H1 (cell line): ENCODE measurements at regions not wholly inside any gene's neighbourhood (a gene's known extent, or its start where the extent isn't known, plus 50 kb on each side); places are given as distances from the start of the nearest gene placed in this dataset.

Experiments used
- CTCF ChIA-PET: fragments of 300-600 bp; sonication (Branson Sonifier 250); formaldehyde crosslinking; loops from one replicate; lab custom pipeline; 2021; ENCODE audit not compliant: partially characterized antibody; lab: Charles Lee
- POLR2A ChIA-PET: fragments of 300-600 bp; sonication (Branson Sonifier 250); formaldehyde crosslinking; loops from one replicate; lab custom pipeline; 2021; ENCODE audit warnings: inconsistent platforms; ENCODE audit not compliant: partially characterized antibody; lab: Charles Lee
- DNase-seq, 2 experiments: peaks; one replicate each; pipeline versions ENCODE4 v3.0.0 to v3.0.0-alpha.2; 2010 to 2022; ENCODE audit warnings: low spot score in 2 of 2, low read depth in 1 of 2, mixed read lengths in 1 of 2
- FAIRE-seq: peaks from 2 replicates; lab custom pipeline; 2011; peaks lifted over from hg19 to GRCh38; lab: Jason Lieb, UNC
- H2AFZ ChIP-seq: 2 replicates; pipeline ENCODE4 v1.8.1; 2012; ENCODE audit warnings: low read length, inconsistent platforms
- H2AK5ac ChIP-seq: 2 replicates; pipeline ENCODE4 v1.6.1; 2013; ENCODE audit warnings: low read depth, low read length
- H2BK120ac ChIP-seq: replicated peaks from 2 replicates; pipeline ENCODE3; 2013; ENCODE audit warnings: low read depth, low read length, inconsistent platforms
- H2BK12ac ChIP-seq: 2 replicates; pipeline ENCODE4 v1.6.1; 2013; ENCODE audit warnings: low read depth, low read length
- H2BK15ac ChIP-seq: 2 replicates; pipeline ENCODE4 v1.6.1; 2013; ENCODE audit warnings: low read length
- H2BK20ac ChIP-seq: 2 replicates; pipeline ENCODE4 v1.6.1; 2013; ENCODE audit warnings: low read length
- H2BK5ac ChIP-seq: 2 replicates; pipeline ENCODE4 v1.6.1; 2013; ENCODE audit warnings: low read depth, low read length
- H3K14ac ChIP-seq: 2 replicates; pipeline ENCODE4 v1.6.1; 2013; ENCODE audit warnings: inconsistent platforms; ENCODE audit not compliant: insufficient read length
- H3K18ac ChIP-seq: 2 replicates; pipeline ENCODE4 v1.6.1; 2013; ENCODE audit warnings: low read length; ENCODE audit errors: extremely low read depth
- H3K23ac ChIP-seq: 2 replicates; pipeline ENCODE4 v1.6.1; 2013; ENCODE audit warnings: inconsistent platforms; ENCODE audit not compliant: insufficient read length
- H3K23me2 ChIP-seq: 2 replicates; pipeline ENCODE4 v1.6.1; 2013; ENCODE audit warnings: low read depth, low read length
- H3K27ac ChIP-seq: 2 replicates; pipeline ENCODE4 v1.6.1; 2011; ENCODE audit warnings: low read depth, low read length, inconsistent platforms
- H3K27me3 ChIP-seq, 4 experiments: replicated peaks in 1 of 4; 1 replicate in 1 of 4; 2 replicates in 3 of 4; pipeline versions ENCODE4 v1.6.1 to v1.8.1; 2011 to 2013; ENCODE audit warnings: low read length in 3 of 4, mild to moderate bottlenecking in 3 of 4, inconsistent platforms in 2 of 4, mixed read lengths in 2 of 4, moderate library complexity in 1 of 4; ENCODE audit not compliant: control insufficient read depth in 3 of 4, insufficient read depth in 3 of 4; ENCODE audit errors: extremely low read depth in 1 of 4
- H3K36me3 ChIP-seq, 4 experiments: 2 replicates each; pipeline versions ENCODE4 v1.6.1 to v1.8.1; 2011 to 2013; ENCODE audit warnings: mild to moderate bottlenecking in 4 of 4, low read length in 3 of 4, moderate library complexity in 2 of 4, control low read depth in 1 of 4, inconsistent platforms in 1 of 4; ENCODE audit not compliant: insufficient read depth in 4 of 4, control insufficient read depth in 2 of 4
- H3K4ac ChIP-seq: replicated peaks from 2 replicates; pipeline ENCODE3; 2013; ENCODE audit warnings: low read length, low read depth, mixed read lengths, inconsistent platforms; ENCODE audit not compliant: insufficient read length
- H3K4me1 ChIP-seq, 4 experiments: replicated peaks in 1 of 4; 1 replicate in 1 of 4; 2 replicates in 3 of 4; pipeline versions ENCODE4 v1.6.1 to v1.8.1; 2011 to 2013; ENCODE audit warnings: low read length in 3 of 4, inconsistent platforms in 2 of 4, mixed read lengths in 1 of 4; ENCODE audit not compliant: insufficient read depth in 4 of 4, control insufficient read depth in 3 of 4
- H3K4me2 ChIP-seq, 2 experiments: 2 replicates each; pipeline versions ENCODE4 v1.6.1 to v1.8.1; 2011 to 2013; ENCODE audit warnings: low read depth in 2 of 2, low read length in 2 of 2, control low read depth in 1 of 2, inconsistent platforms in 1 of 2, mild to moderate bottlenecking in 1 of 2; ENCODE audit not compliant: insufficient read depth in 1 of 2
- H3K4me3 ChIP-seq, 4 experiments: fragments of 200-600, 300-600 bp in 1 of 4; sonication (generic), shearing (Covaris generic), sonication (Bioruptor Twin) in 1 of 4; 2 replicates each; pipeline versions ENCODE4 v1.5.1 to v1.8.1; 2011 to 2016; ENCODE audit warnings: low read length in 4 of 4, low read depth in 3 of 4, control low read depth in 2 of 4, inconsistent platforms in 2 of 4, mild to moderate bottlenecking in 2 of 4, mixed read lengths in 1 of 4, moderate library complexity in 1 of 4; ENCODE audit not compliant: insufficient read depth in 2 of 4; ENCODE audit errors: extremely low read depth in 1 of 4
- H3K56ac ChIP-seq: replicated peaks from 2 replicates; pipeline ENCODE3; 2013; ENCODE audit warnings: low read depth, mild to moderate bottlenecking, mixed read lengths, low read length, inconsistent platforms; ENCODE audit not compliant: insufficient read length
- H3K79me1 ChIP-seq: 2 replicates; pipeline ENCODE4 v1.6.1; 2013; ENCODE audit warnings: low read depth, low read length, control low read depth
- H3K79me2 ChIP-seq, 2 experiments: 2 replicates each; pipeline versions ENCODE4 v1.6.1 to v1.8.1; 2012 to 2013; ENCODE audit warnings: low read length in 2 of 2, mild to moderate bottlenecking in 2 of 2, inconsistent platforms in 1 of 2; ENCODE audit not compliant: insufficient read depth in 2 of 2, control insufficient read depth in 1 of 2
- H3K9ac ChIP-seq, 4 experiments: replicated peaks in 1 of 4; 1 replicate in 1 of 4; 2 replicates in 3 of 4; pipeline versions ENCODE4 v1.6.1 to v1.8.1; 2011 to 2013; ENCODE audit warnings: low read depth in 3 of 4, low read length in 3 of 4, control low read depth in 2 of 4, mild to moderate bottlenecking in 2 of 4, moderate library complexity in 2 of 4, inconsistent platforms in 1 of 4; ENCODE audit errors: extremely low read depth in 1 of 4
- H3K9me3 ChIP-seq, 2 experiments: 2 replicates each; pipeline versions ENCODE4 v1.6.1 to v1.8.1; 2012 to 2013; ENCODE audit warnings: mild to moderate bottlenecking in 2 of 2, moderate library complexity in 2 of 2, control low read depth in 1 of 2, inconsistent platforms in 1 of 2, low read depth in 1 of 2, low read length in 1 of 2, mixed read lengths in 1 of 2; ENCODE audit not compliant: insufficient read depth in 2 of 2
- H4K20me1 ChIP-seq, 2 experiments: replicated peaks in 1 of 2; 2 replicates each; pipeline versions ENCODE3 to v1.8.1; 2011 to 2013; ENCODE audit warnings: inconsistent platforms in 2 of 2, low read length in 2 of 2, mild to moderate bottlenecking in 1 of 2; ENCODE audit not compliant: insufficient read depth in 2 of 2, control insufficient read depth in 1 of 2
- H4K5ac ChIP-seq: 2 replicates; pipeline ENCODE4 v1.6.1; 2013; ENCODE audit warnings: low read length, low read depth, mixed read lengths, inconsistent platforms; ENCODE audit not compliant: insufficient read length
- H4K8ac ChIP-seq: 2 replicates; pipeline ENCODE4 v1.8.0; 2013; ENCODE audit warnings: mild to moderate bottlenecking, moderate library complexity, low read length, inconsistent platforms; ENCODE audit not compliant: insufficient read depth; ENCODE audit errors: extremely low read depth
- H4K91ac ChIP-seq: replicated peaks from 2 replicates; pipeline ENCODE3; 2013; ENCODE audit warnings: low read length, mixed read lengths, inconsistent platforms; ENCODE audit not compliant: insufficient read length
- ATF2 ChIP-seq: IDR thresholded peaks from 2 replicates; pipeline ENCODE4 v1.6.1; 2012; ENCODE audit warnings: low read length, inconsistent platforms
- BRCA1 ChIP-seq: IDR thresholded peaks from 2 replicates; pipeline ENCODE4 v1.6.1; 2012; ENCODE audit warnings: low read depth, low read length, improper control_type of control experiment
- CHD2 ChIP-seq: IDR thresholded peaks from 2 replicates; pipeline ENCODE4 v1.6.1; 2012; ENCODE audit warnings: low read length, improper control_type of control experiment
- EGR1 ChIP-seq: IDR thresholded peaks from 2 replicates; pipeline ENCODE4 v1.6.1; 2011; ENCODE audit warnings: low read depth, low read length, borderline replicate concordance
- POLR2A ChIP-seq, 2 experiments: IDR thresholded peaks; 1 replicate in 1 of 2; 2 replicates in 1 of 2; pipeline ENCODE4 v1.6.1; 2011; ENCODE audit warnings: low read depth in 2 of 2, low read length in 2 of 2, mild to moderate bottlenecking in 2 of 2; ENCODE audit errors: control extremely low read depth in 1 of 2
- SAP30 ChIP-seq: fragments of 300-600 bp; sonication (generic); IDR thresholded peaks from 2 replicates; pipeline ENCODE4 v1.7.1; 2012; ENCODE audit warnings: low read length, moderate library complexity, mild to moderate bottlenecking, inconsistent platforms; ENCODE audit not compliant: insufficient read depth, insufficient replicate concordance
- TBP ChIP-seq: IDR thresholded peaks from 2 replicates; pipeline ENCODE4 v1.6.1; 2011; ENCODE audit warnings: low read depth, low read length, improper control_type of control experiment
- TEAD4 ChIP-seq: IDR thresholded peaks from 2 replicates; pipeline ENCODE4 v1.6.1; 2012; ENCODE audit warnings: low read depth, low read length, inconsistent platforms, mixed read lengths
- WGBS, 2 experiments: shearing (Covaris generic) in 1 of 2; methylation state at CpG; one replicate each; pipeline versions ENCODE4 v1.1.6 to v1.1.7; 2013 to 2015; ENCODE audit warnings: low lambda C conversion rate in 2 of 2, mixed read lengths in 2 of 2, inconsistent platforms in 1 of 2, low coverage in 1 of 2, missing lambda C conversion rate in 1 of 2; ENCODE audit not compliant: insufficient replicate concordance in 2 of 2, insufficient coverage in 1 of 2, insufficient read length in 1 of 2; ENCODE audit errors: extremely low coverage in 1 of 2, missing lambda C conversion rate in 1 of 2; 5-methylcytosine and 5-hydroxymethylcytosine counted together

- Histone ChIP-seq H4K20me1 (no peaks in the 10 kb centered on the region), H3K23me2 (no peaks in the 10 kb centered on the region), H3K23ac (no peak overlapping the region), H3K4me1 (no peaks in the 10 kb centered on the region), H3K27me3 (no peaks in the 10 kb centered on the region), H4K91ac (no peak overlapping the region), H3K4me3 (no peak overlapping the region), H3K14ac (no peak overlapping the region), H3K4ac (no peak overlapping the region), H2BK120ac (no peak overlapping the region), H2AFZ (no peak overlapping the region), H2AK5ac (no peak overlapping the region), H2BK12ac (no peak overlapping the region), H3K18ac (no peak overlapping the region), H3K79me2 (no peaks in the 10 kb centered on the region), H3K4me2 (no peak overlapping the region), H2BK15ac (no peak overlapping the region), H3K9me3 (peaks cover 18 to 39% of the 10 kb centered on the region in 2 experiments), H4K8ac (no peak overlapping the region), H3K79me1 (no peaks in the 10 kb centered on the region), H3K27ac (no peak overlapping the region), H2BK20ac (no peak overlapping the region), H4K5ac (no peak overlapping the region), H3K9ac (no peak overlapping the region), H3K36me3 (no peaks in the 10 kb centered on the region), H3K56ac (no peak overlapping the region), H2BK5ac (no peak overlapping the region)
- WGBS, 2 experiments = 59% methylated on average over 5 of the region's 5 CpGs; no CpG with 5 or more reads in 1 of the 2 experiments
- DNase-seq (no peak), FAIRE-seq (no peak)
- no peak for TF ChIP-seq ATF2
- no peak for TF ChIP-seq EGR1
- no peak for TF ChIP-seq TEAD4
- no peak for TF ChIP-seq TBP
- no peak for TF ChIP-seq POLR2A (IDR thresholded peaks at IDR 0.05; ENCODE audit: control extremely low read depth in 1 of 2, low read depth in 2 of 2, low read length in 2 of 2)
- TF ChIP-seq SAP30 = no peak
- TF ChIP-seq CHD2 = no peak
- TF ChIP-seq BRCA1 = no peak
- POLR2A ChIA-PET = no interaction called here
- CTCF ChIA-PET = no interaction called here
Measured at GRCh38 chrX:155778844-155779553, 102.1 kb upstream of the VAMP7 start.
